Mesendoderm (in vitro differentiated cells): ENCODE measurements at regions not wholly inside any gene's neighbourhood (a gene's known extent, or its start where the extent isn't known, plus 50 kb on each side); places are given as distances from the start of the nearest gene placed in this dataset.

Experiments
- DNase-seq: peaks from one replicate; pipeline ENCODE4 v3.0.0; 2013
- H2AK5ac ChIP-seq: 2 replicates; pipeline ENCODE4 v1.6.1; 2013; ENCODE audit warnings: low read length, inconsistent platforms
- H2BK120ac ChIP-seq: 2 replicates; pipeline ENCODE4 v1.6.1; 2013; ENCODE audit warnings: low read depth, mild to moderate bottlenecking, low read length, moderate library complexity, mixed read lengths
- H2BK15ac ChIP-seq: replicated peaks from 2 replicates; pipeline ENCODE4 v1.6.1; 2013; ENCODE audit warnings: low read depth, mild to moderate bottlenecking, moderate library complexity
- H2BK5ac ChIP-seq: 2 replicates; pipeline ENCODE4 v1.6.1; 2013; ENCODE audit warnings: low read length, inconsistent platforms
- H3K18ac ChIP-seq: 2 replicates; pipeline ENCODE4 v1.6.1; 2013; ENCODE audit warnings: mild to moderate bottlenecking, low read length, mixed read lengths
- H3K23ac ChIP-seq: one replicate; pipeline ENCODE4 v1.6.1; 2013; ENCODE audit warnings: low read length
- H3K27ac ChIP-seq: 2 replicates; pipeline ENCODE4 v1.5.1; 2013; ENCODE audit warnings: low read depth, mild to moderate bottlenecking, inconsistent platforms, low read length, moderate library complexity
- H3K27me3 ChIP-seq: 2 replicates; pipeline ENCODE4 v1.6.1; 2013; ENCODE audit warnings: low read length, control low read depth, mild to moderate bottlenecking, inconsistent platforms; ENCODE audit not compliant: insufficient read depth, poor library complexity
- H3K36me3 ChIP-seq: 2 replicates; pipeline ENCODE4 v1.6.1; 2013; ENCODE audit warnings: low read length, inconsistent platforms; ENCODE audit not compliant: control insufficient read depth, insufficient read depth
- H3K4ac ChIP-seq: one replicate; pipeline ENCODE4 v1.6.1; 2013; ENCODE audit warnings: low read depth, mild to moderate bottlenecking, low read length, moderate library complexity
- H3K4me1 ChIP-seq: 2 replicates; pipeline ENCODE4 v1.6.1; 2013; ENCODE audit warnings: low read depth, low read length, inconsistent platforms; ENCODE audit not compliant: control insufficient read depth
- H3K4me2 ChIP-seq: 2 replicates; pipeline ENCODE4 v1.6.1; 2013; ENCODE audit warnings: low read length
- H3K4me3 ChIP-seq: 2 replicates; pipeline ENCODE4 v1.5.1; 2013; ENCODE audit warnings: mild to moderate bottlenecking, low read length
- H3K56ac ChIP-seq: one replicate; pipeline ENCODE4 v1.6.1; 2013; ENCODE audit warnings: low read length
- H3K79me1 ChIP-seq: 2 replicates; pipeline ENCODE4 v1.6.1; 2013; ENCODE audit warnings: low read length, inconsistent platforms
- H3K79me2 ChIP-seq: 2 replicates; pipeline ENCODE4 v1.6.1; 2013; ENCODE audit warnings: mild to moderate bottlenecking, low read length; ENCODE audit not compliant: control insufficient read depth, insufficient read depth
- H3K9ac ChIP-seq: 2 replicates; pipeline ENCODE4 v1.6.1; 2013; ENCODE audit warnings: low read length, inconsistent platforms
- H4K5ac ChIP-seq: one replicate; pipeline ENCODE4 v1.6.1; 2013; ENCODE audit warnings: low read length
- H4K8ac ChIP-seq: one replicate; pipeline ENCODE4 v1.6.1; 2013; ENCODE audit warnings: low read depth, mild to moderate bottlenecking, control low read depth, low read length, moderate library complexity
- WGBS: extraction: QIAGEN DNeasy Blood & Tissue Kit; methylation state at CpG from one replicate; pipeline ENCODE4 v1.1.7; 2013; ENCODE audit warnings: low lambda C conversion rate, missing lambda C conversion rate; ENCODE audit not compliant: insufficient coverage; ENCODE audit errors: extremely low coverage; 5-methylcytosine and 5-hydroxymethylcytosine counted together

GRCh38 chr14:71551291-71551950 lies 380.8 kb upstream of the RGS6 start:
- Histone ChIP-seq H4K5ac (no peak overlapping the region), H3K4me3 (no peak overlapping the region), H3K4me1 (no peaks in the 10 kb centered on the region), H3K36me3 (no peaks in the 10 kb centered on the region), H3K9ac (no peak overlapping the region), H3K4me2 (no peak overlapping the region), H3K56ac (no peak overlapping the region), H2BK15ac (no peak overlapping the region), H3K4ac (no peak overlapping the region), H3K23ac (no peak overlapping the region), H2AK5ac (no peak overlapping the region), H3K18ac (no peak overlapping the region), H4K8ac (no peak overlapping the region), H2BK5ac (no peak overlapping the region), H3K79me1 (peaks cover 1% of the 10 kb centered on the region), H3K79me2 (no peaks in the 10 kb centered on the region), H2BK120ac (no peak overlapping the region), H3K27ac (no peak overlapping the region), H3K27me3 (no peaks in the 10 kb centered on the region)
- no CpG with 5 or more reads among the region's 2 CpGs for WGBS
- no peak for DNase-seq

- Histone ChIP-seq H3K36me3 (no peaks in the 10 kb centered on the region), H3K27ac (no peak overlapping the region), H3K23ac (no peak overlapping the region), H3K4me1 (no peaks in the 10 kb centered on the region), H3K4ac (no peak overlapping the region), H4K8ac (no peak overlapping the region), H3K18ac (no peak overlapping the region), H2BK120ac (no peak overlapping the region), H3K27me3 (no peaks in the 10 kb centered on the region), H2AK5ac (no peak overlapping the region), H3K9ac (no peak overlapping the region), H3K79me1 (peaks cover 1% of the 10 kb centered on the region), H3K4me3 (no peak overlapping the region), H2BK5ac (no peak overlapping the region), H4K5ac (no peak overlapping the region), H3K56ac (no peak overlapping the region), H2BK15ac (no peak overlapping the region), H3K4me2 (no peak overlapping the region), H3K79me2 (no peaks in the 10 kb centered on the region)
- WGBS, result no CpG with 5 or more reads among the region's 5 CpGs
- no peak for DNase-seq
Measured at GRCh38 chr14:71552809-71553208, 379.4 kb upstream of the RGS6 start.

- Histone ChIP-seq H3K79me1 (peaks cover 1% of the 10 kb centered on the region), H3K79me2 (no peaks in the 10 kb centered on the region), H3K4me2 (no peak overlapping the region), H4K5ac (no peak overlapping the region), H2BK5ac (no peak overlapping the region), H3K4me1 (no peaks in the 10 kb centered on the region), H4K8ac (no peak overlapping the region), H3K4me3 (no peak overlapping the region), H3K36me3 (no peaks in the 10 kb centered on the region), H2BK15ac (no peak overlapping the region), H3K18ac (no peak overlapping the region), H3K27me3 (no peaks in the 10 kb centered on the region), H3K56ac (no peak overlapping the region), H2BK120ac (no peak overlapping the region), H3K27ac (no peak overlapping the region), H2AK5ac (no peak overlapping the region), H3K23ac (no peak overlapping the region), H3K4ac (no peak overlapping the region), H3K9ac (no peak overlapping the region)
- DNase-seq, result no peak
- WGBS, result no CpG with 5 or more reads among the region's 3 CpGs
Measured at GRCh38 chr14:71553779-71554178, 378.4 kb upstream of the RGS6 start.

GRCh38 chr14:71554323-71554722 lies 377.9 kb upstream of the RGS6 start:
- Histone ChIP-seq H3K23ac (no peak overlapping the region), H3K79me2 (no peaks in the 10 kb centered on the region), H3K79me1 (peaks cover 1% of the 10 kb centered on the region), H3K4me2 (no peak overlapping the region), H3K9ac (no peak overlapping the region), H2BK5ac (no peak overlapping the region), H3K36me3 (no peaks in the 10 kb centered on the region), H3K4me3 (no peak overlapping the region), H3K56ac (no peak overlapping the region), H2BK15ac (no peak overlapping the region), H3K27me3 (no peaks in the 10 kb centered on the region), H4K5ac (no peak overlapping the region), H3K27ac (no peak overlapping the region), H3K4me1 (no peaks in the 10 kb centered on the region), H3K4ac (no peak overlapping the region), H2BK120ac (no peak overlapping the region), H4K8ac (no peak overlapping the region), H2AK5ac (no peak overlapping the region), H3K18ac (no peak overlapping the region)
- no CpG with 5 or more reads among the region's 2 CpGs for WGBS
- DNase-seq, result peak; percentile 34

- no peaks in the 10 kb centered on the region for H3K36me3 ChIP-seq
- H3K27ac ChIP-seq, result no peak overlapping the region
- H3K27me3 ChIP-seq, result no peaks in the 10 kb centered on the region
- no peak overlapping the region for H3K56ac ChIP-seq
- no peak overlapping the region for H3K4ac ChIP-seq
- H3K4me2 ChIP-seq, result no peak overlapping the region
- WGBS, result no CpG with 5 or more reads among the region's 2 CpGs
- no peak overlapping the region for H4K5ac ChIP-seq
- no peak overlapping the region for H3K4me3 ChIP-seq
- no peak overlapping the region for H2BK5ac ChIP-seq
- peaks cover 1% of the 10 kb centered on the region for H3K79me1 ChIP-seq
- H3K4me1 ChIP-seq, result no peaks in the 10 kb centered on the region
- H2AK5ac ChIP-seq, result no peak overlapping the region
- no peak overlapping the region for H3K23ac ChIP-seq
- H2BK15ac ChIP-seq, result no peak overlapping the region
- DNase-seq, result no peak
- H3K18ac ChIP-seq, result no peak overlapping the region
- H4K8ac ChIP-seq, result no peak overlapping the region
- H3K79me2 ChIP-seq, result no peaks in the 10 kb centered on the region
- no peak overlapping the region for H3K9ac ChIP-seq
- no peak overlapping the region for H2BK120ac ChIP-seq
Measured at GRCh38 chr14:71554959-71555612, 377.1 kb upstream of the RGS6 start.
